Immature natural killer cell (primary cell): ENCODE measurements at regions not wholly inside any gene's neighbourhood (a gene's known extent, or its start where the extent isn't known, plus 50 kb on each side); places are given as distances from the start of the nearest gene placed in this dataset.
A peak's percentile ranks its signal among the peaks of the same experiment; 100 is the strongest.

ENCODE experiments used
- DNase-seq, 3 donors: peaks; one replicate each; pipeline ENCODE4 v3.0.0; 2022; ENCODE audit warnings: mixed read lengths in 1 of 3
- H3K27ac Mint-ChIP-seq, 6 donors: one replicate each; pipeline ENCODE4 v1.8.0; 2020; ENCODE audit warnings: mixed read lengths in 6 of 6, mild to moderate bottlenecking in 5 of 6, inconsistent platforms in 4 of 6, moderate library complexity in 3 of 6
- H3K27me3 Mint-ChIP-seq, 3 donors: one replicate each; pipeline ENCODE4 v1.8.0; 2020 to 2021; ENCODE audit warnings: low read depth in 3 of 3, mild to moderate bottlenecking in 3 of 3, mixed read lengths in 3 of 3, moderate library complexity in 3 of 3, inconsistent platforms in 1 of 3
- H3K36me3 Mint-ChIP-seq, 3 donors: one replicate each; pipeline ENCODE4 v1.8.0; 2020; ENCODE audit warnings: mixed read lengths in 3 of 3, inconsistent platforms in 2 of 3, mild to moderate bottlenecking in 2 of 3
- H3K4me1 Mint-ChIP-seq, 2 donors: one replicate each; pipeline ENCODE4 v1.8.0; 2020; ENCODE audit warnings: inconsistent platforms in 2 of 2, mild to moderate bottlenecking in 2 of 2, mixed read lengths in 2 of 2, moderate library complexity in 1 of 2
- H3K4me3 Mint-ChIP-seq, 5 donors: one replicate each; pipeline ENCODE4 v1.8.0; 2020; ENCODE audit warnings: mild to moderate bottlenecking in 5 of 5, mixed read lengths in 5 of 5, inconsistent platforms in 3 of 5, moderate library complexity in 3 of 5
- H3K9me3 Mint-ChIP-seq, 6 donors: one replicate each; pipeline ENCODE4 v1.8.0; 2020; ENCODE audit warnings: mild to moderate bottlenecking in 6 of 6, mixed read lengths in 6 of 6, inconsistent platforms in 4 of 6, moderate library complexity in 3 of 6

- Mint-ChIP-seq H3K4me1 (no peaks in the 10 kb centered on the region), H3K27ac (no peak overlapping the region), H3K9me3 (peaks cover 24 to 71% (median 42%) of the 10 kb centered on the region in 6 donors), H3K4me3 (no peak overlapping the region), H3K27me3 (peaks cover 0 to 1% (median 0%) of the 10 kb centered on the region in 3 donors), H3K36me3 (peaks cover 16 to 26% (median 20%) of the 10 kb centered on the region in 3 donors)
- no peak for DNase-seq
Observed at GRCh38 chr4:13276357-13276756, 207.8 kb downstream of the RAB28 start.

- H3K9me3 Mint-ChIP-seq = peaks cover 14 to 32% (median 28%) of the 10 kb centered on the region in 6 donors
- H3K36me3 Mint-ChIP-seq = peaks cover 0 to 9% (median 5%) of the 10 kb centered on the region in 3 donors
- no peak overlapping the region for H3K27ac Mint-ChIP-seq
- H3K27me3 Mint-ChIP-seq = peaks cover 0 to 2% (median 0%) of the 10 kb centered on the region in 3 donors
- H3K4me1 Mint-ChIP-seq = no peaks in the 10 kb centered on the region
- DNase-seq = no peak
- no peak overlapping the region for H3K4me3 Mint-ChIP-seq
Observed at GRCh38 chr4:13268703-13269102, 215.4 kb downstream of the RAB28 start.

GRCh38 chr4:13268165-13268564 lies 216.0 kb downstream of the RAB28 start:
- Mint-ChIP-seq H3K27ac (no peak overlapping the region), H3K27me3 (peaks cover 0 to 2% (median 0%) of the 10 kb centered on the region in 3 donors), H3K4me3 (no peak overlapping the region), H3K36me3 (peaks cover 0 to 9% (median 9%) of the 10 kb centered on the region in 3 donors), H3K9me3 (peaks cover 10 to 28% (median 25%) of the 10 kb centered on the region in 6 donors), H3K4me1 (no peaks in the 10 kb centered on the region)
- no peak for DNase-seq

- peaks cover 10 to 28% (median 17%) of the 10 kb centered on the region in 6 donors for H3K9me3 Mint-ChIP-seq
- H3K4me1 Mint-ChIP-seq = no peaks in the 10 kb centered on the region
- peaks cover 0 to 9% (median 9%) of the 10 kb centered on the region in 3 donors for H3K36me3 Mint-ChIP-seq
- H3K27ac Mint-ChIP-seq = no peak overlapping the region
- peaks cover 0 to 2% (median 0%) of the 10 kb centered on the region in 3 donors for H3K27me3 Mint-ChIP-seq
- no peak for DNase-seq
- no peak overlapping the region for H3K4me3 Mint-ChIP-seq
Observed at GRCh38 chr4:13267091-13267490, 217.0 kb downstream of the RAB28 start.

GRCh38 chr4:13266687-13267086 lies 217.5 kb downstream of the RAB28 start:
- Mint-ChIP-seq H3K27me3 (peaks cover 0 to 2% (median 0%) of the 10 kb centered on the region in 3 donors), H3K4me3 (peak overlapping the region in 1 of 5 donors; percentile 12), H3K4me1 (no peaks in the 10 kb centered on the region), H3K9me3 (peaks cover 10 to 28% (median 13%) of the 10 kb centered on the region in 6 donors), H3K27ac (no peak overlapping the region), H3K36me3 (peaks cover 0 to 9% (median 9%) of the 10 kb centered on the region in 3 donors)
- no peak for DNase-seq

- Mint-ChIP-seq H3K4me1 (no peaks in the 10 kb centered on the region), H3K27ac (no peak overlapping the region), H3K27me3 (peaks cover 0 to 2% (median 0%) of the 10 kb centered on the region in 3 donors), H3K9me3 (peaks cover 2 to 15% (median 5%) of the 10 kb centered on the region in 6 donors), H3K36me3 (peaks cover 0 to 9% (median 9%) of the 10 kb centered on the region in 3 donors), H3K4me3 (no peak overlapping the region)
- no peak for DNase-seq
Observed at GRCh38 chr4:13263967-13264525, 220.1 kb downstream of the RAB28 start.

- peaks cover 2 to 15% (median 6%) of the 10 kb centered on the region in 6 donors for H3K9me3 Mint-ChIP-seq
- DNase-seq = no peak
- no peak overlapping the region for H3K27ac Mint-ChIP-seq
- peaks cover 0 to 9% (median 9%) of the 10 kb centered on the region in 3 donors for H3K36me3 Mint-ChIP-seq
- no peaks in the 10 kb centered on the region for H3K27me3 Mint-ChIP-seq
- H3K4me1 Mint-ChIP-seq = no peaks in the 10 kb centered on the region
- H3K4me3 Mint-ChIP-seq = no peak overlapping the region
Observed at GRCh38 chr4:13262816-13263215, 221.3 kb downstream of the RAB28 start.

- Mint-ChIP-seq H3K36me3 (peaks cover 0 to 9% (median 4%) of the 10 kb centered on the region in 3 donors), H3K4me3 (no peak overlapping the region), H3K9me3 (peaks cover under 1 to 9% (median 5%) of the 10 kb centered on the region in 6 donors), H3K27me3 (no peaks in the 10 kb centered on the region), H3K4me1 (no peaks in the 10 kb centered on the region), H3K27ac (no peak overlapping the region)
- DNase-seq = no peak
Observed at GRCh38 chr4:13261486-13262257, 222.5 kb downstream of the RAB28 start.

GRCh38 chr4:13260513-13260912 lies 223.6 kb downstream of the RAB28 start:
- H3K36me3 Mint-ChIP-seq = peaks cover 0 to 9% (median 0%) of the 10 kb centered on the region in 3 donors
- no peaks in the 10 kb centered on the region for H3K4me1 Mint-ChIP-seq
- H3K4me3 Mint-ChIP-seq = no peak overlapping the region
- no peak for DNase-seq
- H3K27ac Mint-ChIP-seq = no peak overlapping the region
- peaks cover 0 to 6% (median 4%) of the 10 kb centered on the region in 6 donors for H3K9me3 Mint-ChIP-seq
- no peaks in the 10 kb centered on the region for H3K27me3 Mint-ChIP-seq

GRCh38 chr4:13250263-13250662 lies 233.9 kb downstream of the RAB28 start:
- Mint-ChIP-seq H3K9me3 (peaks cover 17 to 66% (median 36%) of the 10 kb centered on the region in 6 donors), H3K27ac (no peak overlapping the region), H3K4me3 (no peak overlapping the region), H3K4me1 (no peaks in the 10 kb centered on the region), H3K36me3 (peaks cover 11 to 23% (median 14%) of the 10 kb centered on the region in 3 donors), H3K27me3 (peaks cover 0 to 2% (median 1%) of the 10 kb centered on the region in 3 donors)
- DNase-seq = no peak

GRCh38 chr4:13248621-13249298 lies 235.4 kb downstream of the RAB28 start:
- no peak overlapping the region for H3K4me3 Mint-ChIP-seq
- no peaks in the 10 kb centered on the region for H3K4me1 Mint-ChIP-seq
- H3K27me3 Mint-ChIP-seq = peaks cover 0 to 2% (median 1%) of the 10 kb centered on the region in 3 donors
- peaks cover 19 to 76% (median 38%) of the 10 kb centered on the region in 6 donors for H3K9me3 Mint-ChIP-seq
- DNase-seq = no peak
- H3K36me3 Mint-ChIP-seq = peaks cover 14 to 23% (median 14%) of the 10 kb centered on the region in 3 donors
- H3K27ac Mint-ChIP-seq = no peak overlapping the region

- Mint-ChIP-seq H3K4me1 (no peaks in the 10 kb centered on the region), H3K27me3 (peaks cover 0 to 5% (median 0%) of the 10 kb centered on the region in 3 donors), H3K36me3 (peaks cover 3 to 23% (median 7%) of the 10 kb centered on the region in 3 donors), H3K27ac (peak overlapping the region in 1 of 6 donors; percentile 55), H3K9me3 (peaks cover 20 to 62% (median 40%) of the 10 kb centered on the region in 6 donors), H3K4me3 (no peak overlapping the region)
- no peak for DNase-seq
Observed at GRCh38 chr4:13246107-13246506, 238.0 kb downstream of the RAB28 start.

- H3K4me3 Mint-ChIP-seq = no peak overlapping the region
Observed at GRCh38 chr4:13244444-13244843, 239.7 kb downstream of the RAB28 start.

More at GRCh38 chr4:13244444-13244843, 239.7 kb downstream of the RAB28 start:
- H3K9me3 Mint-ChIP-seq = peaks cover 16 to 45% (median 37%) of the 10 kb centered on the region in 6 donors
- H3K36me3 Mint-ChIP-seq = peaks cover 0 to 17% (median 3%) of the 10 kb centered on the region in 3 donors
- no peaks in the 10 kb centered on the region for H3K4me1 Mint-ChIP-seq
- H3K27ac Mint-ChIP-seq = no peak overlapping the region
- no peak for DNase-seq
- peaks cover 0 to 6% (median 0%) of the 10 kb centered on the region in 3 donors for H3K27me3 Mint-ChIP-seq
